ENCODE measurements at regions not wholly inside any gene's neighbourhood (a gene's known extent, or its start where the extent isn't known, plus 50 kb on each side); places are given as distances from the start of the nearest gene placed in this dataset.

- H3K4me3 ChIP-seq = no peak overlapping the region
- DNase-seq = no peak
- no peaks in the 10 kb centered on the region for H3K4me1 ChIP-seq
- no peaks in the 10 kb centered on the region for H3K36me3 ChIP-seq
- no peak for TF ChIP-seq POLR2A (IDR thresholded peaks at IDR 0.05)
- TF ChIP-seq CTCF (IDR thresholded peaks at IDR 0.05) = no peak
- no peaks in the 10 kb centered on the region for H3K27me3 ChIP-seq
- no peak overlapping the region for H3K27ac ChIP-seq
- no peaks in the 10 kb centered on the region for H3K9me3 ChIP-seq
Observed at GRCh38 chr5:61638476-61638875, 306.4 kb downstream of the ZSWIM6 start.

DNA sequence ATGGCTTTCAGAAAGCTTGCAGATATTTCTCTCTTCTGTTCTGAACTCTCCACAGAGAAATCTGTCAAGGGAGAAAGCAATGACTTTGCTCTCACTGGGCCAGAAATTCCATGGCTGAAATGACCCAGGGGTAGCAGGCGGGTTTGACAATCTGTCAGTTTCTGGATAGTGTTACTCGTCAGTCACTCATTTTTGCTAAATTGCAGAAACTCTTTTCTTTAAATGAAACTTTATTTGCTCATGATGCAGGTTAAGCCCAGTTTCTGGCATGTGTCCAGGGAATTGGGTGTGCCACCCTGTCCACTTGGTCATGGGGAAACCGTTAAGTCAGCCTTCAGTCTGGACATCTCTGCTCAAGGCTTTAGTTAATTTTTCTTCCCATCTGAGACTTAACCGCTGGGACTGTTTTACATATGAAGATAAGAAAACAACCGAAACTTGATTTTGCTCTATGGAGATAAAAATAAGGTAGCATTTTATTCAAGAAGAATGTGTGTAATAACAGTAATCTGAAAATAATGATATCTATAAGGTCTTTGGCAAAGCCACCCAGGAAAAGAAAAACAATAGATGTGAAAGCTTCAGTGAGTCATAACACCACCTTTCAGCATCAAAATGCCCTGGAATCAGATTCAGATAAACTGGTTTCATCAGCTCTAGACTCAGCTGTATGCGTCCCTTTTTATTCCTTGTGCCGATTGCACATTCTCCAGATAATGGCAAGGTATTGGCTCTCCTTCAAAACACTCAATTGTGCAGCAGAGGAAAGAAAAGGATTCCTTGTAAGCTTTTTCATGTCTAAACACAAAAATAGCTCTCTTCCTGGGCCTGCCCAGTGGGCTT is 308.3 kb downstream of the ZSWIM6 start:
- Histone ChIP-seq H3K4me3 (no peak overlapping the region), H3K9me3 (no peaks in the 10 kb centered on the region), H3K4me1 (no peaks in the 10 kb centered on the region), H3K27me3 (no peaks in the 10 kb centered on the region), H3K27ac (no peak overlapping the region), H3K36me3 (no peaks in the 10 kb centered on the region)
- no peak for DNase-seq
- no peak for TF ChIP-seq POLR2A (IDR thresholded peaks at IDR 0.05)
- no peak for TF ChIP-seq CTCF (IDR thresholded peaks at IDR 0.05)

- H3K27ac ChIP-seq = no peak overlapping the region
- H3K4me3 ChIP-seq = no peak overlapping the region
- no peaks in the 10 kb centered on the region for H3K4me1 ChIP-seq
- H3K36me3 ChIP-seq = no peaks in the 10 kb centered on the region
- TF ChIP-seq POLR2A (IDR thresholded peaks at IDR 0.05) (no peak), CTCF (IDR thresholded peaks at IDR 0.05) (peak in 3 of 6 experiments; percentile 25 to 33 (median 27))
- DNase-seq = no peak
- H3K9me3 ChIP-seq = no peaks in the 10 kb centered on the region
- H3K27me3 ChIP-seq = no peaks in the 10 kb centered on the region
Observed at GRCh38 chr5:61641748-61642565, 309.9 kb downstream of the ZSWIM6 start.

DNA sequence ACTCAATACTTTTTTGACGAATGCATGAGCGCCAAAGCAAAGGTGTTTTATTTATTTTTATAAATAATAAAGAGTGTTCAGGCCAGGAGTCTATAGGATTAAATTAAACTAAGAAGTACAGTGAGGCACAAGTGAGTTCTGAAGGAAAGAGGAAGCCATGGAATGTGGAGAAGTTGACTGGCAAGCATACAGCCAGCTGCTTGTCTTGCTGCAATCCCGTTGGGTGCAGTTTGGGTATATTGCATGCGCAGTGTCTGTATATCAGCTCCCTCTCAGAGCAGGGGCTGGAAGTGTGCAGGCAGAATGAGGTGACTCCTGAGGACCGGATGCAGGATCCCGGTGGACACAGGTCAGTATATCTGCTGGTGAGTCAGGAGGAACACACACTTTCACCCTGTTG is 315.6 kb downstream of the ZSWIM6 start:
- TF ChIP-seq POLR2A (IDR thresholded peaks at IDR 0.05) (no peak), CTCF (IDR thresholded peaks at IDR 0.05) (no peak)
- no peak for DNase-seq

DNA sequence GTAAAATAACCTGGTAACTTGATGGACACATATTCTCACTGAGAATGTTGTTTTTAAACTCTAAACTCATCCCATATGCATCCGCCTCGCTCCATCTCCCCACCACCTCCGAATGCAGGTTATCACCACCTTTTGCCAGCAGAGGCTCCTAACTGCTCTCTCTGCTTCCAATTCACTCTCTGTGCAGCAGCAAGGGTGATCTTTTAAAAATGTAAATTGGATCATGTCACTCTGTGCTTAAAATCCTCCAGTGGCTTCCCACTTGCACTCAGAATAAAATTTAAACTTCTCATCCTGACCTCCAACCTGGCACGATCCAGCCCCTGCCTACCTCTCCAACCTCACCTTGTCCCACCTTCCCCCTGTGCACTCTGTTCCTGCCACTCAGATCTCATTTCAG is 317.2 kb downstream of the ZSWIM6 start:
- H3K9me3 ChIP-seq = no peaks in the 10 kb centered on the region
- H3K36me3 ChIP-seq = no peaks in the 10 kb centered on the region
- no peak for DNase-seq
- no peaks in the 10 kb centered on the region for H3K4me1 ChIP-seq
- H3K27me3 ChIP-seq = no peaks in the 10 kb centered on the region
- H3K27ac ChIP-seq = no peak overlapping the region
- no peak overlapping the region for H3K4me3 ChIP-seq
- TF ChIP-seq CTCF (IDR thresholded peaks at IDR 0.05) = no peak
- TF ChIP-seq POLR2A (IDR thresholded peaks at IDR 0.05) = no peak

More for the DNA sequence above, 315.6 kb downstream of the ZSWIM6 start:
- H3K36me3 ChIP-seq = no peaks in the 10 kb centered on the region
- H3K9me3 ChIP-seq = no peaks in the 10 kb centered on the region
- H3K4me1 ChIP-seq = no peaks in the 10 kb centered on the region
- no peak overlapping the region for H3K4me3 ChIP-seq
- H3K27ac ChIP-seq = no peak overlapping the region
- no peaks in the 10 kb centered on the region for H3K27me3 ChIP-seq
